ENCODE measurements at regions not wholly inside any gene's neighbourhood (a gene's known extent, or its start where the extent isn't known, plus 50 kb on each side); places are given as distances from the start of the nearest gene placed in this dataset.
"Not testable (repeated sequence)": the region's sequence is repeated elsewhere in the genome, so short reads cannot be mapped to it uniquely, and the experiment has no call there.

GRCh38 chr3:73186741-73187140, 125.3 kb downstream of the EBLN2 start:
- DNase-seq (ENCODE audit: low read depth, low spot score), result no peak
- no peak for TF ChIP-seq CTCF (IDR thresholded peaks at IDR 0.05; ENCODE audit: low read depth, low read length)
- H3K4me3 ChIP-seq (ENCODE audit: low read depth, low read length), result no peak overlapping the region
- H3K9me3 ChIP-seq (ENCODE audit: control insufficient read depth, insufficient read depth, low read length), result no peaks in the 10 kb centered on the region
- no peak overlapping the region for H3K27ac ChIP-seq (ENCODE audit: low read depth, low read length)
- ChIA-PET POLR2A (no interaction called here), CTCF (no interaction called here)
- peaks cover 3% of the 10 kb centered on the region for H3K27me3 ChIP-seq (ENCODE audit: control insufficient read depth, insufficient read depth, low read length)

- CTCF ChIA-PET, result no interaction called here
- POLR2A ChIA-PET, result no interaction called here
- Histone ChIP-seq H3K4me3 (ENCODE audit: low read depth, low read length) (no peak overlapping the region), H3K27me3 (ENCODE audit: control insufficient read depth, insufficient read depth, low read length) (peaks cover 3% of the 10 kb centered on the region), H3K27ac (ENCODE audit: low read depth, low read length) (no peak overlapping the region), H3K9me3 (ENCODE audit: control insufficient read depth, insufficient read depth, low read length) (no peaks in the 10 kb centered on the region)
- DNase-seq (ENCODE audit: low read depth, low spot score), result no peak
- no peak for TF ChIP-seq CTCF (IDR thresholded peaks at IDR 0.05; ENCODE audit: low read depth, low read length)
Observed at GRCh38 chr3:73187328-73187727, 125.9 kb downstream of the EBLN2 start.

GRCh38 chr3:73188707-73189106, 127.2 kb downstream of the EBLN2 start:
- Histone ChIP-seq H3K9me3 (ENCODE audit: control insufficient read depth, insufficient read depth, low read length) (no peaks in the 10 kb centered on the region), H3K4me3 (ENCODE audit: low read depth, low read length) (no peak overlapping the region), H3K27me3 (ENCODE audit: control insufficient read depth, insufficient read depth, low read length) (peaks cover 3% of the 10 kb centered on the region), H3K27ac (ENCODE audit: low read depth, low read length) (no peak overlapping the region)
- ChIA-PET POLR2A (no interaction called here), CTCF (no interaction called here)
- TF ChIP-seq CTCF (IDR thresholded peaks at IDR 0.05; ENCODE audit: low read depth, low read length), result no peak
- no peak for DNase-seq (ENCODE audit: low read depth, low spot score)

GRCh38 chr3:73192036-73192738, 130.7 kb downstream of the EBLN2 start:
- ChIA-PET CTCF (interaction anchor here (1.0 kb wide), 1 partner anchor 308 kb away, joined by 4 read pairs; no protein-coding TSS in a partner anchor), POLR2A (no interaction called here)
- Histone ChIP-seq H3K4me3 (ENCODE audit: low read depth, low read length) (no peak overlapping the region), H3K27ac (ENCODE audit: low read depth, low read length) (no peak overlapping the region), H3K27me3 (ENCODE audit: control insufficient read depth, insufficient read depth, low read length) (peaks cover 3% of the 10 kb centered on the region), H3K9me3 (ENCODE audit: control insufficient read depth, insufficient read depth, low read length) (no peaks in the 10 kb centered on the region)
- TF ChIP-seq CTCF (IDR thresholded peaks at IDR 0.05; ENCODE audit: low read depth, low read length), result no peak
- no peak for DNase-seq (ENCODE audit: low read depth, low spot score)

- H3K9me3 ChIP-seq (ENCODE audit: control insufficient read depth, insufficient read depth, low read length); H3K4me3 ChIP-seq (ENCODE audit: low read depth, low read length); CTCF ChIA-PET; H3K27ac ChIP-seq (ENCODE audit: low read depth, low read length); H3K27me3 ChIP-seq (ENCODE audit: control insufficient read depth, insufficient read depth, low read length); POLR2A ChIA-PET; DNase-seq (ENCODE audit: low read depth, low spot score): not testable (repeated sequence)
Observed at GRCh38 chr3:73193943-73194342, 132.5 kb downstream of the EBLN2 start.
